B cell (primary cell): ENCODE measurements at regions not wholly inside any gene's neighbourhood (a gene's known extent, or its start where the extent isn't known, plus 50 kb on each side); places are given as distances from the start of the nearest gene placed in this dataset.

ENCODE experiments used
- ATAC-seq: fragments of 200-7000 bp; cut with Tn5 transposase; one replicate; pipeline ENCODE4 v1.10.0; 2021; ENCODE audit warnings: low read depth, mild to moderate bottlenecking, moderate number of reproducible peaks, moderate library complexity
- CTCF ChIA-PET: fragments of 350-600 bp; sonication (Branson Sonifier 250); formaldehyde crosslinking; loops from one replicate; lab custom pipeline; 2021; ENCODE audit warnings: antibody characterized with exemption, inconsistent platforms; lab: Charles Lee
- POLR2A ChIA-PET: fragments of 350-600 bp; sonication (Branson Sonifier 250); formaldehyde crosslinking; loops from one replicate; lab custom pipeline; 2021; ENCODE audit warnings: antibody characterized with exemption; lab: Charles Lee
- DNase-seq: peaks from one replicate; pipeline ENCODE4 v3.0.0; 2013
- H2AFZ ChIP-seq: 2 replicates; pipeline ENCODE4 v1.6.1; 2012; ENCODE audit warnings: mild to moderate bottlenecking, low read depth, low read length; ENCODE audit not compliant: insufficient read depth, poor library complexity, severe bottlenecking
- H3K27ac ChIP-seq, 2 donors: 1 replicate in 1 of 2; 2 replicates in 1 of 2; pipeline ENCODE4 v1.5.1; 2012 to 2013; ENCODE audit warnings: low read length in 2 of 2, mild to moderate bottlenecking in 2 of 2, moderate library complexity in 1 of 2
- H3K27me3 ChIP-seq, 4 experiments: fragments of 200-600 bp in 1 of 4; sonication (generic) in 1 of 4; replicated peaks in 1 of 4; 1 replicate in 2 of 4; 2 replicates in 2 of 4; pipeline versions ENCODE4 v1.6.1 to v1.7.0; 2013 to 2016; ENCODE audit warnings: low read length in 3 of 4, mild to moderate bottlenecking in 2 of 4, mixed read lengths in 1 of 4, moderate library complexity in 1 of 4; ENCODE audit not compliant: insufficient read depth in 4 of 4, control insufficient read depth in 3 of 4; ENCODE audit errors: control extremely low read depth in 1 of 4
- H3K36me3 ChIP-seq, 2 experiments: replicated peaks in 1 of 2; 1 replicate in 1 of 2; 2 replicates in 1 of 2; pipeline versions ENCODE4 v1.6.1 to v1.7.1; 2013; ENCODE audit warnings: low read length in 1 of 2; ENCODE audit not compliant: insufficient read depth in 2 of 2, control insufficient read depth in 1 of 2; ENCODE audit errors: control extremely low read depth in 1 of 2, extremely low read depth in 1 of 2
- H3K4me1 ChIP-seq, 2 donors: fragments of 200-600 bp in 1 of 2; sonication (generic) in 1 of 2; 1 replicate in 1 of 2; 2 replicates in 1 of 2; pipeline versions ENCODE4 v1.5.1 to v1.6.1; 2013 to 2017; ENCODE audit warnings: low read length in 2 of 2; ENCODE audit not compliant: control insufficient read depth in 2 of 2, insufficient read depth in 2 of 2
- H3K4me2 ChIP-seq: replicated peaks from 2 replicates; pipeline ENCODE3; 2012; ENCODE audit warnings: mild to moderate bottlenecking, low read depth, low read length; ENCODE audit not compliant: poor library complexity, severe bottlenecking
- H3K4me3 ChIP-seq, 5 experiments: fragments of 200-600 bp in 1 of 5; sonication (generic) in 1 of 5; 1 replicate in 3 of 5; 2 replicates in 2 of 5; pipeline versions ENCODE4 v1.5.1 to v1.7.0; 2011 to 2016; ENCODE audit warnings: low read length in 4 of 5, mild to moderate bottlenecking in 4 of 5, low read depth in 2 of 5, control low read depth in 1 of 5, moderate library complexity in 1 of 5; ENCODE audit not compliant: insufficient read depth in 1 of 5; ENCODE audit errors: control extremely low read depth in 1 of 5, extremely low read depth in 1 of 5
- H3K79me2 ChIP-seq: fragments of 200-600 bp; sonication (generic); one replicate; pipeline ENCODE4 v1.6.0; 2016; ENCODE audit warnings: low read length; ENCODE audit not compliant: control insufficient read depth, insufficient read depth
- H3K9ac ChIP-seq: fragments of 200-600 bp; sonication (generic); 2 replicates; pipeline ENCODE4 v1.6.1; 2017; ENCODE audit warnings: mild to moderate bottlenecking, low read length, moderate library complexity
- H3K9me3 ChIP-seq, 3 donors: one replicate each; pipeline versions ENCODE4 v1.6.1 to v1.7.1; 2013; ENCODE audit warnings: low read length in 2 of 3; ENCODE audit not compliant: control insufficient read depth in 2 of 3, insufficient read depth in 1 of 3; ENCODE audit errors: control extremely low read depth in 1 of 3
- H4K20me1 ChIP-seq: 2 replicates; pipeline ENCODE4 v1.6.0; 2012; ENCODE audit warnings: mild to moderate bottlenecking, low read length; ENCODE audit not compliant: insufficient read depth, control insufficient read depth, poor library complexity, severe bottlenecking
- H3K27ac Mint-ChIP-seq: one replicate; pipeline ENCODE4 v1.8.0; 2021; ENCODE audit warnings: mixed read lengths
- H3K27me3 Mint-ChIP-seq: one replicate; pipeline ENCODE4 v1.8.0; 2021; ENCODE audit warnings: mixed read lengths
- H3K4me1 Mint-ChIP-seq: one replicate; pipeline ENCODE4 v1.8.0; 2021; ENCODE audit warnings: mixed read lengths
- H3K4me3 Mint-ChIP-seq: one replicate; pipeline ENCODE4 v1.8.0; 2021; ENCODE audit warnings: mixed read lengths
- H3K9me3 Mint-ChIP-seq: one replicate; pipeline ENCODE4 v1.8.0; 2022; ENCODE audit warnings: mixed read lengths; ENCODE audit not compliant: insufficient read depth
- EZH2 ChIP-seq: IDR thresholded peaks from 2 replicates; pipeline ENCODE4 v1.6.1; 2012; ENCODE audit warnings: borderline replicate concordance, low read depth, mild to moderate bottlenecking, moderate library complexity, low read length; ENCODE audit not compliant: insufficient read depth, poor library complexity, severe bottlenecking
- WGBS: methylation state at CpG from one replicate; pipeline ENCODE4 v1.1.5; 2013; ENCODE audit warnings: missing lambda C conversion rate; ENCODE audit not compliant: insufficient coverage; 5-methylcytosine and 5-hydroxymethylcytosine counted together
- intact Hi-C: fragments of 100-400 bp; cut with micrococcal nuclease; formaldehyde crosslinking; loops from one replicate; pipeline ENCODE4 v1.10.0; 2022
- TF ChIP-seq, protein P1 (sequence below): fragments of 200-600 bp; IDR thresholded peaks from one replicate; pipeline ENCODE4 v1.8.0; 2022; ENCODE audit warnings: antibody characterized with exemption, mild to moderate bottlenecking

DNA sequence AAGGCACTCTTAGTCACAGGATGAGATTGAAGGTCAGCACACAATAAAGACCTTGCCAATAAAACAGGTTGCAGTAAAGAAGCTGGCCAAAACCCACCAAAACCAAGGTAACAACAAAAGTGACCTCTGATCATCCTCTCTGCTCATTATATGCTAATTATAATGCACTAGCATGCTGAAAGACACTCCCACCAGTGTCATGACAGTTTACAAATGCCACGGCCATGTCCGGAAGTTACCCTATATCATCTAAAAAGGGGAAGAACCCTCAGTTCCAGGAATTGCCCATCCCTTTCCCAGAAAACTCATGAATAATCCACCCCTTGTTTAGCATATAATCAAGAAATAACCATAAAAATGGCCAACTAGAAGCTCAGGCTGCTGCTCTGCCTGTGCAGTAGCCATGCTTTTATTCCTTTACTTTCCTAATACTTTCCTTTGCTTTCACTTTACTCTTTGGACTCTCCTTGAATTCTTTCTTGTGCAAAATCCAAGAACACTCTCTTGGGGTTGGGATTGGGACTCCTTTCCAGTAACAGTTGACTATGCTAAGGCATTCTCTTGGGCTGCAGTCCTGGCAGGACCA, 527.3 kb upstream of the MAP3K7 start:
- H2AFZ ChIP-seq: no peak overlapping the region

DNA sequence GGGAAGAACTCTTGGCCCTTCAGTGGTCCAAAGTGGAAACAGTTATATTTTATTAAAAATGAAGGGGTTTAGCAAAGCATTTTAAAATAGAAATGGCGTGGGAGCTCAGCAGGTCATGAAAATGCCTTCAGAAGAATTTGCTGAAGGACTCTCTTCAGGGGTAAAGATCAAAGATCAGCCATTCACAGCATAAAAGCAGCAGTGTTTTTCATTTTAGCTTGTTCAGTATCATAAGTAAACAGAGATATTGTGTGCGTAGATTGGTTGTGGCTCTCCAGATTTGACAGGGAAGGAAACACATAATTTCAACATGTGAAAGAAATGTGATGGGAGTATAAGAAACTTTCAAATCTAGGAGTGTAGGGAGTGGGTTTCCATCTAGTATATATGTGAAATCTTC, 519.2 kb upstream of the MAP3K7 start:
- ATAC-seq (no peak), DNase-seq (no peak)
- Histone ChIP-seq H3K27ac (no peak overlapping the region), H3K4me1 (no peaks in the 10 kb centered on the region), H3K4me2 (no peak overlapping the region), H3K4me3 (no peak overlapping the region), H3K27me3 (no peaks in the 10 kb centered on the region), H3K9ac (no peak overlapping the region), H3K79me2 (no peaks in the 10 kb centered on the region), H3K36me3 (no peaks in the 10 kb centered on the region), H2AFZ (no peak overlapping the region), H3K9me3 (no peaks in the 10 kb centered on the region), H4K20me1 (no peaks in the 10 kb centered on the region)
- H3K27ac Mint-ChIP-seq: no peak overlapping the region
- intact Hi-C loops: no loop called here
- H3K27me3 Mint-ChIP-seq: no peaks in the 10 kb centered on the region
- TF ChIP-seq, protein P1, sequence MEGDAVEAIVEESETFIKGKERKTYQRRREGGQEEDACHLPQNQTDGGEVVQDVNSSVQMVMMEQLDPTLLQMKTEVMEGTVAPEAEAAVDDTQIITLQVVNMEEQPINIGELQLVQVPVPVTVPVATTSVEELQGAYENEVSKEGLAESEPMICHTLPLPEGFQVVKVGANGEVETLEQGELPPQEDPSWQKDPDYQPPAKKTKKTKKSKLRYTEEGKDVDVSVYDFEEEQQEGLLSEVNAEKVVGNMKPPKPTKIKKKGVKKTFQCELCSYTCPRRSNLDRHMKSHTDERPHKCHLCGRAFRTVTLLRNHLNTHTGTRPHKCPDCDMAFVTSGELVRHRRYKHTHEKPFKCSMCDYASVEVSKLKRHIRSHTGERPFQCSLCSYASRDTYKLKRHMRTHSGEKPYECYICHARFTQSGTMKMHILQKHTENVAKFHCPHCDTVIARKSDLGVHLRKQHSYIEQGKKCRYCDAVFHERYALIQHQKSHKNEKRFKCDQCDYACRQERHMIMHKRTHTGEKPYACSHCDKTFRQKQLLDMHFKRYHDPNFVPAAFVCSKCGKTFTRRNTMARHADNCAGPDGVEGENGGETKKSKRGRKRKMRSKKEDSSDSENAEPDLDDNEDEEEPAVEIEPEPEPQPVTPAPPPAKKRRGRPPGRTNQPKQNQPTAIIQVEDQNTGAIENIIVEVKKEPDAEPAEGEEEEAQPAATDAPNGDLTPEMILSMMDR: no peak
- TF ChIP-seq EZH2: no peak
- no peaks in the 10 kb centered on the region for H3K9me3 Mint-ChIP-seq
- H3K4me3 Mint-ChIP-seq: no peak overlapping the region
- no peaks in the 10 kb centered on the region for H3K4me1 Mint-ChIP-seq
- ChIA-PET POLR2A (no interaction called here), CTCF (no interaction called here)
- 100% methylated on average over 1 of the region's 2 CpGs for WGBS

More for the DNA sequence above, 527.3 kb upstream of the MAP3K7 start:
- no peak overlapping the region for H3K4me3 Mint-ChIP-seq
- Histone ChIP-seq H3K9ac (no peak overlapping the region), H3K79me2 (no peaks in the 10 kb centered on the region), H4K20me1 (no peaks in the 10 kb centered on the region), H3K27me3 (no peaks in the 10 kb centered on the region), H3K4me2 (no peak overlapping the region), H3K9me3 (no peaks in the 10 kb centered on the region), H3K4me3 (no peak overlapping the region), H3K27ac (no peak overlapping the region), H3K4me1 (no peaks in the 10 kb centered on the region), H3K36me3 (no peaks in the 10 kb centered on the region)
- intact Hi-C loops: no loop called here
- TF ChIP-seq, protein P1: no peak
- TF ChIP-seq EZH2: no peak
- WGBS: 100% methylated on average over 2 of the region's 2 CpGs
- CTCF ChIA-PET: no interaction called here
- no peaks in the 10 kb centered on the region for H3K9me3 Mint-ChIP-seq
- no peak overlapping the region for H3K27ac Mint-ChIP-seq
- H3K4me1 Mint-ChIP-seq: no peaks in the 10 kb centered on the region
- POLR2A ChIA-PET: no interaction called here
- no peak for ATAC-seq
- H3K27me3 Mint-ChIP-seq: no peaks in the 10 kb centered on the region
- no peak for DNase-seq
